PC-9 (cell line): ENCODE measurements at regions not wholly inside any gene's neighbourhood (a gene's known extent, or its start where the extent isn't known, plus 50 kb on each side); places are given as distances from the start of the nearest gene placed in this dataset.

ENCODE experiments used
- BruUV-seq: library from RNA; stranded (reverse); fragments of 400-500 nt; replicated peaks from 2 replicates; lab custom pipeline; 2021; lab: Mats Ljungman, UMichigan
- CTCF ChIA-PET: fragments of 300-600 bp; sonication (Branson Sonifier 250); formaldehyde crosslinking; loops from one replicate; lab custom pipeline; 2022; ENCODE audit warnings: antibody characterized with exemption; lab: Charles Lee
- POLR2A ChIA-PET: fragments of 300-600 bp; sonication (Branson Sonifier 250); formaldehyde crosslinking; loops from one replicate; lab custom pipeline; 2022; ENCODE audit warnings: antibody characterized with exemption; ENCODE audit not compliant: unreplicated experiment; lab: Charles Lee
- DNase-seq, 2 experiments: peaks; one replicate each; pipeline versions ENCODE4 v3.0.0 to v3.0.0-alpha.2; 2015 to 2022; ENCODE audit warnings: mixed read lengths in 1 of 2
- H2AFZ ChIP-seq: fragments of 200-600 bp; sonication (generic); 2 replicates; pipeline ENCODE4 v1.8.1; 2017; ENCODE audit warnings: antibody characterized with exemption
- H3F3A ChIP-seq: fragments of 200-600 bp; sonication (generic); 2 replicates; pipeline ENCODE4 v1.8.1; 2017; ENCODE audit warnings: antibody characterized with exemption, mild to moderate bottlenecking, low read depth; ENCODE audit not compliant: insufficient read depth
- H3K27ac ChIP-seq: fragments of 200-600 bp; sonication (generic); 2 replicates; pipeline ENCODE4 v1.6.1; 2016; ENCODE audit warnings: mixed run types
- H3K27me3 ChIP-seq: fragments of 200-600 bp; sonication (generic); 2 replicates; pipeline ENCODE4 v1.6.1; 2016; ENCODE audit warnings: low read depth, mixed run types; ENCODE audit not compliant: insufficient read depth
- H3K36me3 ChIP-seq: fragments of 200-600 bp; sonication (generic); 2 replicates; pipeline ENCODE4 v1.6.1; 2016; ENCODE audit warnings: low read depth, mixed run types
- H3K4me1 ChIP-seq: fragments of 200-600 bp; sonication (generic); replicated peaks from 2 replicates; pipeline ENCODE4 v1.6.1; 2016; ENCODE audit warnings: mixed run types; ENCODE audit not compliant: insufficient read depth
- H3K4me2 ChIP-seq: fragments of 200-600 bp; sonication (generic); 2 replicates; pipeline ENCODE4 v1.6.1; 2017; ENCODE audit warnings: mixed run types
- H3K4me3 ChIP-seq: fragments of 200-600 bp; sonication (generic); 2 replicates; pipeline ENCODE4 v1.6.1; 2016; ENCODE audit warnings: mixed run types
- H3K79me2 ChIP-seq: fragments of 200-600 bp; sonication (generic); 2 replicates; pipeline ENCODE4 v1.6.1; 2017; ENCODE audit warnings: low read depth, mixed run types
- H3K9me2 ChIP-seq: fragments of 200-600 bp; sonication (generic); 2 replicates; pipeline ENCODE4 v1.8.1; 2017; ENCODE audit warnings: mild to moderate bottlenecking; ENCODE audit not compliant: insufficient read depth
- H3K9me3 ChIP-seq: fragments of 200-600 bp; sonication (generic); 2 replicates; pipeline ENCODE4 v1.8.1; 2016; ENCODE audit warnings: low read depth; ENCODE audit not compliant: insufficient read depth
- H4K20me1 ChIP-seq: fragments of 200-600 bp; sonication (generic); 2 replicates; pipeline ENCODE4 v1.8.1; 2017; ENCODE audit not compliant: insufficient read depth
- EZH2 ChIP-seq: fragments of 200-600 bp; sonication (generic); IDR thresholded peaks from 2 replicates; pipeline ENCODE4 v1.8.0; 2017; ENCODE audit warnings: antibody characterized with exemption, low read depth
- intact Hi-C: fragments of 100-400 bp; cut with micrococcal nuclease; formaldehyde crosslinking; loops from one replicate; pipeline ENCODE4 v1.10.0; 2022; ENCODE audit not compliant: unreplicated experiment
- TF ChIP-seq, protein P1 (sequence below): fragments of 200-600 bp; sonication (generic); conservative IDR thresholded peaks from 2 replicates; pipeline ENCODE4 v1.6.1; 2017; ENCODE audit warnings: mixed run types, antibody characterized with exemption, mild to moderate bottlenecking, moderate library complexity

DNA sequence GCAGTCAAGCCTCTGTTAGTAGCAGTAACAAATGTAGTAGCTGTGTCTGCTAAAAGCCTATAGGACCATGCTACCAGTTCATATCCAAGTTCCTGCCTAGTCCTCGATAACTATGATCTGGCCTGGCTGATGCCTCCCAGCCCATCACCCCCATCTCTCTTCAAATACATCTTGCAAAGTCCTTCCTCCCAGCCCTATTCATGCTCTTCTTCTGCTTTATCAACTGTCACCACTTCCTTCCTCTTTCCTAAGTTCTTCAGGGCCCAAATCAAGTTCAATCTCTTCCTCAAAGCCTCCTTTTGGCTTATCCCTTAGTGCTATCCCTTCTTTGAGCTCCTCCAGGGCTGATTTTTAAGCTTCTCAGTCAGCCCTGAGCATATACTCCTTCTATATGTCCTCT, 150.9 kb upstream of the THY1 start:
- POLR2A ChIA-PET, result interaction anchor here (0.5 to 0.6 kb wide), 3 partner anchors 10 to 544 kb away, joined by 3 to 6 read pairs (median 4); no protein-coding TSS in a partner anchor
- no peak overlapping the region for H3K4me3 ChIP-seq
- no peaks in the 10 kb centered on the region for H3K27me3 ChIP-seq
- H3K9me2 ChIP-seq, result no peaks in the 10 kb centered on the region
- no peak overlapping the region for H2AFZ ChIP-seq
- H4K20me1 ChIP-seq, result no peaks in the 10 kb centered on the region
- DNase-seq, result no peak
- H3K36me3 ChIP-seq, result no peaks in the 10 kb centered on the region
- H3F3A ChIP-seq, result peaks cover 16% of the 10 kb centered on the region; the same call in 1 of the 2 replicates
- no peak overlapping the region for H3K27ac ChIP-seq
- no peak overlapping the region for H3K4me2 ChIP-seq
- peaks cover 14% of the 10 kb centered on the region for H3K4me1 ChIP-seq
- no TSS peak for BruUV-seq
- H3K79me2 ChIP-seq, result no peaks in the 10 kb centered on the region
- 0 out of 2 replicates have a peak, but pooled peaks cover 4% of the 10 kb centered on the region for H3K9me3 ChIP-seq
- TF ChIP-seq, protein P1, sequence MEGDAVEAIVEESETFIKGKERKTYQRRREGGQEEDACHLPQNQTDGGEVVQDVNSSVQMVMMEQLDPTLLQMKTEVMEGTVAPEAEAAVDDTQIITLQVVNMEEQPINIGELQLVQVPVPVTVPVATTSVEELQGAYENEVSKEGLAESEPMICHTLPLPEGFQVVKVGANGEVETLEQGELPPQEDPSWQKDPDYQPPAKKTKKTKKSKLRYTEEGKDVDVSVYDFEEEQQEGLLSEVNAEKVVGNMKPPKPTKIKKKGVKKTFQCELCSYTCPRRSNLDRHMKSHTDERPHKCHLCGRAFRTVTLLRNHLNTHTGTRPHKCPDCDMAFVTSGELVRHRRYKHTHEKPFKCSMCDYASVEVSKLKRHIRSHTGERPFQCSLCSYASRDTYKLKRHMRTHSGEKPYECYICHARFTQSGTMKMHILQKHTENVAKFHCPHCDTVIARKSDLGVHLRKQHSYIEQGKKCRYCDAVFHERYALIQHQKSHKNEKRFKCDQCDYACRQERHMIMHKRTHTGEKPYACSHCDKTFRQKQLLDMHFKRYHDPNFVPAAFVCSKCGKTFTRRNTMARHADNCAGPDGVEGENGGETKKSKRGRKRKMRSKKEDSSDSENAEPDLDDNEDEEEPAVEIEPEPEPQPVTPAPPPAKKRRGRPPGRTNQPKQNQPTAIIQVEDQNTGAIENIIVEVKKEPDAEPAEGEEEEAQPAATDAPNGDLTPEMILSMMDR, result no peak
- TF ChIP-seq EZH2, result no peak
- intact Hi-C loops, result loop anchor here (2.0 kb wide), 1 partner anchor 21 kb away; no protein-coding TSS in a partner anchor
- CTCF ChIA-PET, result no interaction called here

DNA sequence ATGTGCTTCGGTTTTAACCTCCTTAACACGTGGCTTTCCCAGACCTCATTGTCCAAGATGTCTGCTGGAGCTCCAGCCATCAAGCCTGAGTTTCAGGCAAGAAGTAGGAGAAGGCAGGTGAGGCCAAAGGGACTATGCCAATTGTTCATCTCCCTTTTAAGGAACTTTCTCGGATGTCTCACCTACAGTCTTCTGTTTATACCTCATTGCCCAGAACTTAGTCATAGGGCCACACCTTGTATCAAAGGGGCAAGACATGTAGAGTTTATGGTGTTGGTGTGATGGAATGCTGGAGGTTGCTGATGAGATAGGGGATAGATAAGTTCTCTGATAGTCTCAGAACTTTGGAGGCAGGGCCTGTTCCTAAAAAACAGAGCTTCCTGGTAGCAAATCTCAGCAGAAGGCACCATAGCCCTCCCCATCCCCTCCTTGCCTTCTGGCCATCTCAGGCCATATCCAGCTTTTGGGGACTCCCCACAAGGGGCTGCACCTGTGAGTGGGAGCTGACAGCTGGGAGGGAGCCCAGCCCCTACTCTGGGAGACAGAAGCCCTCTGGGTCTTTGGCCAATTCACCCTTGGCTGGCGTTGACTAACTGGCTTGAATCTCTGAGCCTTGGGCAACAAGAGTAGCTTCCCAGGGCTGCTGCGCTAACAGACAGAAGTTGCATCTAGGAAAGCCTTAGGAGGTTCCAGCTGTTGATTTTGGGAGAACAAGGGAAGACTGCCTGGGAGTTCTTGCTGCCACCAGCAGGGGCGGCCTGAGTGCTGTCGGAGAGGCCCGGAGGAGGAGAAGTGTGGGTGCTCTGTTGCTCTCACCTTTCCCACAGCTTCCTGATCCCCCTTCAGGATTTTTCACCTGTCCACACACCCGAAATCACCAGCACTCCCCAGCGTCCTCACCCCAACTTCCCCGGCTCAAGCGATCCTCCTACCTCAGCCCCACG, 149.8 kb upstream of the THY1 start:
- TF ChIP-seq EZH2, result no peak
- TF ChIP-seq, protein P1, result 0 out of 2 replicates have a peak, but pooled peaks have one; percentile 38
- Histone ChIP-seq H3K9me2 (no peaks in the 10 kb centered on the region), H3K4me2 (peak overlapping the region; percentile 38), H3K36me3 (no peaks in the 10 kb centered on the region), H3K4me3 (no peak overlapping the region), H3K79me2 (no peaks in the 10 kb centered on the region), H3K4me1 (peaks cover 14% of the 10 kb centered on the region), H3K27ac (peak overlapping the region; percentile 65), H3K27me3 (no peaks in the 10 kb centered on the region), H2AFZ (no peak overlapping the region), H4K20me1 (no peaks in the 10 kb centered on the region), H3K9me3 (0 out of 2 replicates have a peak, but pooled peaks cover 4% of the 10 kb centered on the region), H3F3A (peaks cover 16% of the 10 kb centered on the region; the same call in 1 of the 2 replicates)
- intact Hi-C loops, result loop anchor here (2.0 kb wide), 1 partner anchor 22 kb away; no protein-coding TSS in a partner anchor
- peak; percentile 34 to 97 for DNase-seq
- BruUV-seq, result TSS peak; percentile 45
- CTCF ChIA-PET, result interaction anchor here (0.6 to 1.0 kb wide), 2 partner anchors 12 to 16 kb away, joined by 4 to 6 read pairs; no protein-coding TSS in a partner anchor
- POLR2A ChIA-PET, result interaction anchor here (0.6 kb wide), 1 partner anchor 552 kb away, joined by 5 read pairs; no protein-coding TSS in a partner anchor

DNA sequence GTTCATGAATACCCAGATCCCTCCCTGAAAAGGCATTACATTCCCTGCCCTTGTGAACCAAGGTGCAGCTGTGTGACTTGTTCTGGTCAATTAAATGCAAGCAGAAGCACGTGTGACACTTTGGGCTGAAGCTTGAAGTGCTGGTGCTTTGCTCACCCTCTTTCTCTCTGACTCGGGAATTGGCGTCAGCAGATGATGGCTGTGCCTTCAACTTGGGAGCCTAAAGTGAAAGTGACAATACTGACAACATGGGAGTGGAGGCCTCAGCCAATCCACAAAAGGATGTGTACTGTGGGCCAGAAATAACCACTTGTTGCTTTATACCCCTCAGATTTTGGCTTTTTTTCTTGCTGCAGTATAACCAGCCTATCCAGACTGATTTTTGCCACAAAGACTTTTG, 148.3 kb upstream of the THY1 start:
- CTCF ChIA-PET, result no interaction called here
- no peak for DNase-seq
- peaks cover 16% of the 10 kb centered on the region; the same call in 1 of the 2 replicates for H3F3A ChIP-seq
- no peaks in the 10 kb centered on the region for H3K9me2 ChIP-seq
- H3K4me3 ChIP-seq, result no peak overlapping the region
- POLR2A ChIA-PET, result no interaction called here
- intact Hi-C loops, result no loop called here
- no peaks in the 10 kb centered on the region for H3K27me3 ChIP-seq
- 0 out of 2 replicates have a peak, but pooled peaks cover 4% of the 10 kb centered on the region for H3K9me3 ChIP-seq
- no peaks in the 10 kb centered on the region for H4K20me1 ChIP-seq
- BruUV-seq, result no TSS peak
- no peak overlapping the region for H2AFZ ChIP-seq
- H3K4me1 ChIP-seq, result peaks cover 14% of the 10 kb centered on the region
- H3K27ac ChIP-seq, result no peak overlapping the region
- H3K79me2 ChIP-seq, result no peaks in the 10 kb centered on the region
- no peak for TF ChIP-seq EZH2
- TF ChIP-seq, protein P1, result no peak
- no peak overlapping the region for H3K4me2 ChIP-seq
- H3K36me3 ChIP-seq, result no peaks in the 10 kb centered on the region
